Esophagus squamous epithelium (tissue), 4 donors: ENCODE measurements at regions not wholly inside any gene's neighbourhood (a gene's known extent, or its start where the extent isn't known, plus 50 kb on each side); places are given as distances from the start of the nearest gene placed in this dataset.

Experiments
- POLR2A ChIP-seq, 4 donors: fragments of 450-650 bp; IDR thresholded peaks; one replicate each; pipeline ENCODE4 v1.6.1; 2017; ENCODE audit warnings: antibody characterized with exemption in 4 of 4, mild to moderate bottlenecking in 4 of 4, moderate library complexity in 3 of 4
- TF ChIP-seq, protein P1 (sequence below), 6 experiments: fragments of 450-650 bp in 4 of 6; fragments of 200-600 bp in 2 of 6; sonication (generic) in 2 of 6; IDR thresholded peaks; one replicate each; pipeline ENCODE4 v1.5.1; 2016 to 2019; ENCODE audit warnings: antibody characterized with exemption in 6 of 6, mild to moderate bottlenecking in 4 of 6, moderate library complexity in 4 of 6

DNA sequence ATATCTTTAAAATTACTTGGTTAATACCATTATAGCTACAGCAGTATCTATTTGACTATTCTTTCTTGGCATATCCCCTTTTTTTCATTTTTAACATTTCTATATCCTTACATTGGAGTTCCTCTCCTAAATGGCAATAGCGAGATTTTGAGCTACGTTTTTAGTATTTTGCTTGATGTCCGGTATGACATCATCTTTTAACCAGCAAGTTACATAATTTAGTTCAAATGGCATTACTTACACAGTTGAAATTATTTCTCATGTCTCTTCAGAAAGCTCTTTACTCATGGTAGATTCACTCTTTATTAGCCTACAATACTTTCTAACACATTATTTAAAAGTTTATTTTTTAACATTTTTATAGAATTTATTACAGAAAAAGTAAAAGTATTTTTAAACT is 701.7 kb upstream of the EPHA7 start:
- no peak for TF ChIP-seq POLR2A (IDR thresholded peaks at IDR 0.05)
- TF ChIP-seq, protein P1, sequence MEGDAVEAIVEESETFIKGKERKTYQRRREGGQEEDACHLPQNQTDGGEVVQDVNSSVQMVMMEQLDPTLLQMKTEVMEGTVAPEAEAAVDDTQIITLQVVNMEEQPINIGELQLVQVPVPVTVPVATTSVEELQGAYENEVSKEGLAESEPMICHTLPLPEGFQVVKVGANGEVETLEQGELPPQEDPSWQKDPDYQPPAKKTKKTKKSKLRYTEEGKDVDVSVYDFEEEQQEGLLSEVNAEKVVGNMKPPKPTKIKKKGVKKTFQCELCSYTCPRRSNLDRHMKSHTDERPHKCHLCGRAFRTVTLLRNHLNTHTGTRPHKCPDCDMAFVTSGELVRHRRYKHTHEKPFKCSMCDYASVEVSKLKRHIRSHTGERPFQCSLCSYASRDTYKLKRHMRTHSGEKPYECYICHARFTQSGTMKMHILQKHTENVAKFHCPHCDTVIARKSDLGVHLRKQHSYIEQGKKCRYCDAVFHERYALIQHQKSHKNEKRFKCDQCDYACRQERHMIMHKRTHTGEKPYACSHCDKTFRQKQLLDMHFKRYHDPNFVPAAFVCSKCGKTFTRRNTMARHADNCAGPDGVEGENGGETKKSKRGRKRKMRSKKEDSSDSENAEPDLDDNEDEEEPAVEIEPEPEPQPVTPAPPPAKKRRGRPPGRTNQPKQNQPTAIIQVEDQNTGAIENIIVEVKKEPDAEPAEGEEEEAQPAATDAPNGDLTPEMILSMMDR (IDR thresholded peaks at IDR 0.05): no peak
